Transverse colon (tissue), 4 donors: ENCODE measurements at regions not wholly inside any gene's neighbourhood (a gene's known extent, or its start where the extent isn't known, plus 50 kb on each side); places are given as distances from the start of the nearest gene placed in this dataset.

Experiments
- DNase-seq: peaks from one replicate; pipeline ENCODE4 v3.0.0-alpha.2; 2019
- H3K27ac ChIP-seq, 4 donors: fragments of 200-600 bp; sonication (generic); 2 replicates each; pipeline ENCODE4 v1.5.1; 2016 to 2018; ENCODE audit warnings: inconsistent platforms in 4 of 4
- H3K27me3 ChIP-seq: fragments of 200-600 bp; sonication (generic); 2 replicates; pipeline ENCODE4 v1.5.1; 2017; ENCODE audit warnings: inconsistent platforms
- H3K36me3 ChIP-seq, 4 donors: fragments of 200-600 bp; sonication (generic); 2 replicates each; pipeline ENCODE4 v1.5.1; 2017 to 2019; ENCODE audit warnings: inconsistent platforms in 4 of 4
- H3K4me1 ChIP-seq, 4 donors: fragments of 200-600 bp; sonication (generic); 2 replicates each; pipeline ENCODE4 v1.5.1; 2017 to 2020; ENCODE audit warnings: inconsistent platforms in 4 of 4
- H3K4me3 ChIP-seq, 4 donors: fragments of 200-600 bp; sonication (generic); 1 replicate in 1 of 4; 2 replicates in 3 of 4; pipeline versions ENCODE4 v1.5.1 to v1.6.1; 2017 to 2019; ENCODE audit warnings: inconsistent platforms in 4 of 4
- H3K9me3 ChIP-seq, 2 donors: fragments of 200-600 bp; sonication (generic); 2 replicates each; pipeline ENCODE4 v1.5.1; 2017 to 2019; ENCODE audit warnings: inconsistent platforms in 2 of 2
- CTCF ChIP-seq, 5 experiments: fragments of 200-600 bp in 3 of 5; fragments of 450-650 bp in 2 of 5; sonication (generic) in 3 of 5; IDR thresholded peaks; 1 replicate in 2 of 5; 2 replicates in 3 of 5; pipeline ENCODE4 v1.5.1; 2016 to 2017; ENCODE audit warnings: antibody characterized with exemption in 5 of 5, inconsistent platforms in 3 of 5, mild to moderate bottlenecking in 2 of 5, moderate library complexity in 1 of 5
- EP300 ChIP-seq: sonication (generic); formaldehyde crosslinking; IDR thresholded peaks from one replicate; pipeline ENCODE4 v1.6.1; 2017; ENCODE audit warnings: antibody characterized with exemption, low read depth
- POLR2A ChIP-seq: fragments of 450-650 bp; IDR thresholded peaks from one replicate; pipeline ENCODE4 v1.6.1; 2016; ENCODE audit warnings: antibody characterized with exemption, mild to moderate bottlenecking, moderate library complexity
- POLR2AphosphoS5 ChIP-seq, 3 donors: sonication (generic); formaldehyde crosslinking; IDR thresholded peaks; one replicate each; pipeline ENCODE4 v1.6.1; 2016; ENCODE audit warnings: antibody characterized with exemption in 3 of 3
- WGBS, 2 donors: methylation state at CpG; one replicate each; pipeline ENCODE4 v1.1.5; 2018; ENCODE audit warnings: low coverage in 1 of 2; 5-methylcytosine and 5-hydroxymethylcytosine counted together
- in situ Hi-C, 4 donors: fragments of 200-750 bp; cut with MboI; loops; one replicate each; pipeline versions ENCODE4 v1.15.0 to v1.15.1; 2017; ENCODE audit warnings: low sequenced_read_pairs in 3 of 4, low pct_ligation_motif_present in 1 of 4, low pct_unique_long_range_greater_than_20kb in 1 of 4
- intact Hi-C: fragments of 100-400 bp; cut with DNase I; formaldehyde crosslinking; loops from one replicate; pipeline ENCODE4 v1.15.1; 2023; ENCODE audit warnings: low total_unique reads

- no peaks in the 10 kb centered on the region for H3K4me1 ChIP-seq
- intact Hi-C loops (no loop called here), in situ Hi-C loops (no loop called here)
- H3K27ac ChIP-seq = no peak overlapping the region
- DNase-seq = no peak
- H3K4me3 ChIP-seq = no peak overlapping the region
- no peaks in the 10 kb centered on the region for H3K36me3 ChIP-seq
- no peaks in the 10 kb centered on the region for H3K9me3 ChIP-seq
- TF ChIP-seq CTCF (IDR thresholded peaks at IDR 0.05) = no peak
- TF ChIP-seq POLR2AphosphoS5 (IDR thresholded peaks at IDR 0.05) = no peak
- no peak for TF ChIP-seq POLR2A
- TF ChIP-seq EP300 = no peak
- WGBS, 2 donors = 74 to 100% methylated on average over 2 to 8 of the region's 8 CpGs
- H3K27me3 ChIP-seq = no peaks in the 10 kb centered on the region
These were observed 169.3 kb downstream of the FGF18 start for GRCh38 chr5:171588790-171589189.

- no peak overlapping the region for H3K27ac ChIP-seq
- WGBS, 2 donors = 87% methylated on average over 11 of the region's 11 CpGs; no CpG with 5 or more reads in 1 of the 2 donors
- H3K36me3 ChIP-seq = no peaks in the 10 kb centered on the region
- no peaks in the 10 kb centered on the region for H3K4me1 ChIP-seq
- TF ChIP-seq CTCF (IDR thresholded peaks at IDR 0.05) = no peak
- no peak for TF ChIP-seq POLR2A
- TF ChIP-seq POLR2AphosphoS5 (IDR thresholded peaks at IDR 0.05) = no peak
- no peak for TF ChIP-seq EP300
- no peaks in the 10 kb centered on the region for H3K9me3 ChIP-seq
- no peak for DNase-seq
- intact Hi-C loops = no loop called here
- no peaks in the 10 kb centered on the region for H3K27me3 ChIP-seq
- in situ Hi-C loops = no loop called here
- no peak overlapping the region for H3K4me3 ChIP-seq
These were observed 170.0 kb downstream of the FGF18 start for GRCh38 chr5:171589461-171589860.

- Histone ChIP-seq H3K27me3 (no peaks in the 10 kb centered on the region), H3K9me3 (no peaks in the 10 kb centered on the region), H3K36me3 (no peaks in the 10 kb centered on the region), H3K27ac (no peak overlapping the region), H3K4me1 (no peaks in the 10 kb centered on the region), H3K4me3 (no peak overlapping the region)
- WGBS, 2 donors = 94 to 95% methylated on average over 5 of the region's 5 CpGs
- TF ChIP-seq POLR2A (no peak), EP300 (no peak), CTCF (IDR thresholded peaks at IDR 0.05) (no peak), POLR2AphosphoS5 (IDR thresholded peaks at IDR 0.05) (no peak)
- intact Hi-C loops (no loop called here), in situ Hi-C loops (no loop called here)
- DNase-seq = no peak
These were observed 172.6 kb downstream of the FGF18 start for GRCh38 chr5:171592076-171592475.

GRCh38 chr5:171592736-171593135, 173.3 kb downstream of the FGF18 start:
- WGBS, 2 donors = 58% methylated on average over 3 of the region's 3 CpGs; no CpG with 5 or more reads in 1 of the 2 donors
- no peak for DNase-seq
- in situ Hi-C loops = no loop called here
- Histone ChIP-seq H3K4me1 (no peaks in the 10 kb centered on the region), H3K36me3 (no peaks in the 10 kb centered on the region), H3K4me3 (no peak overlapping the region), H3K27me3 (no peaks in the 10 kb centered on the region), H3K27ac (no peak overlapping the region), H3K9me3 (no peaks in the 10 kb centered on the region)
- intact Hi-C loops = no loop called here
- TF ChIP-seq EP300 = no peak
- no peak for TF ChIP-seq POLR2AphosphoS5 (IDR thresholded peaks at IDR 0.05)
- TF ChIP-seq POLR2A = no peak
- no peak for TF ChIP-seq CTCF (IDR thresholded peaks at IDR 0.05)
